ENCODE measurements at regions not wholly inside any gene's neighbourhood (a gene's known extent, or its start where the extent isn't known, plus 50 kb on each side); places are given as distances from the start of the nearest gene placed in this dataset.

GRCh38 chr7:96826089-96826488 lies 116.4 kb upstream of the SEM1 start:
- TF ChIP-seq POLR2A (IDR thresholded peaks at IDR 0.05) (no peak), CTCF (IDR thresholded peaks at IDR 0.05) (no peak)
